NB4 (cell line): ENCODE measurements at regions not wholly inside any gene's neighbourhood (a gene's known extent, or its start where the extent isn't known, plus 50 kb on each side); places are given as distances from the start of the nearest gene placed in this dataset.

Source experiments
- TF ChIP-seq, protein P1 (sequence below): IDR thresholded peaks from one replicate; pipeline ENCODE4 v1.5.1; 2012; ENCODE audit warnings: low read depth, low read length
- TF ChIP-seq, protein P2 (sequence below): IDR thresholded peaks from 2 replicates; pipeline ENCODE4 v1.6.1; 2011; ENCODE audit warnings: low read depth, low read length

DNA sequence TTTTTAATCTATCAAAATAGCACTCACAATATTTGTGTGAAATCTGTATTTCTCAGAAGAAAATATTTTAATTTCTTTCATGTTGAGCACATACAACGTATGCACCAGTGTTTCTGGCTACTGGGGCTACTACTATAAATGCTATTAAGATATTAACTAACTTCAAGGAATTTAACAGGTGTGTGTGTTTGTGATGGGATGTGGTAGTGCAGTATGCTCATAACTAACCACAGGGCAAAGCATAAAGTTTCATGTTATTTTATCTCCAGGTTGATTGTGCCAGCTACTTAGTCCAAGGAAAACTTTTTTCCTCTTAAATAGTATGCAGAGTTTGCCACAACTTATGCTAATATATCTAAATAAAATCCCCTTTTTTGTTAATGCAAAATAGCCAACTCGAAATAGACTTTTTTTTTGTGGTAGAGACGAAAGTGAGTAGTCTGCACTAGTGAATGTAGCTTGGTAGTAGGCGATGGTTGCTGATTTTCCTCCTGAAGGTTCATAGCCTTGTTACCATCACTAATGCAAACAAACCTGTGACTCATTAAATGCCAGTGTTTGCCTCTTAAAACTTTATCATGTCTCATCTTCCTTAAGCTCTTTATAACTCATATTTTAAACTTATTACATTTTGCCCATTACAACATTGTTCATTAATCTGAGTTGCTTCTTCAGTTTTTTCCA, 565.5 kb upstream of the ANO3 start:
- TF ChIP-seq, protein P1, sequence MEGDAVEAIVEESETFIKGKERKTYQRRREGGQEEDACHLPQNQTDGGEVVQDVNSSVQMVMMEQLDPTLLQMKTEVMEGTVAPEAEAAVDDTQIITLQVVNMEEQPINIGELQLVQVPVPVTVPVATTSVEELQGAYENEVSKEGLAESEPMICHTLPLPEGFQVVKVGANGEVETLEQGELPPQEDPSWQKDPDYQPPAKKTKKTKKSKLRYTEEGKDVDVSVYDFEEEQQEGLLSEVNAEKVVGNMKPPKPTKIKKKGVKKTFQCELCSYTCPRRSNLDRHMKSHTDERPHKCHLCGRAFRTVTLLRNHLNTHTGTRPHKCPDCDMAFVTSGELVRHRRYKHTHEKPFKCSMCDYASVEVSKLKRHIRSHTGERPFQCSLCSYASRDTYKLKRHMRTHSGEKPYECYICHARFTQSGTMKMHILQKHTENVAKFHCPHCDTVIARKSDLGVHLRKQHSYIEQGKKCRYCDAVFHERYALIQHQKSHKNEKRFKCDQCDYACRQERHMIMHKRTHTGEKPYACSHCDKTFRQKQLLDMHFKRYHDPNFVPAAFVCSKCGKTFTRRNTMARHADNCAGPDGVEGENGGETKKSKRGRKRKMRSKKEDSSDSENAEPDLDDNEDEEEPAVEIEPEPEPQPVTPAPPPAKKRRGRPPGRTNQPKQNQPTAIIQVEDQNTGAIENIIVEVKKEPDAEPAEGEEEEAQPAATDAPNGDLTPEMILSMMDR = no peak
- TF ChIP-seq, protein P2, sequence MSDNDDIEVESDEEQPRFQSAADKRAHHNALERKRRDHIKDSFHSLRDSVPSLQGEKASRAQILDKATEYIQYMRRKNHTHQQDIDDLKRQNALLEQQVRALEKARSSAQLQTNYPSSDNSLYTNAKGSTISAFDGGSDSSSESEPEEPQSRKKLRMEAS = no peak
